ENCODE measurements at regions not wholly inside any gene's neighbourhood (a gene's known extent, or its start where the extent isn't known, plus 50 kb on each side); places are given as distances from the start of the nearest gene placed in this dataset.

DNA sequence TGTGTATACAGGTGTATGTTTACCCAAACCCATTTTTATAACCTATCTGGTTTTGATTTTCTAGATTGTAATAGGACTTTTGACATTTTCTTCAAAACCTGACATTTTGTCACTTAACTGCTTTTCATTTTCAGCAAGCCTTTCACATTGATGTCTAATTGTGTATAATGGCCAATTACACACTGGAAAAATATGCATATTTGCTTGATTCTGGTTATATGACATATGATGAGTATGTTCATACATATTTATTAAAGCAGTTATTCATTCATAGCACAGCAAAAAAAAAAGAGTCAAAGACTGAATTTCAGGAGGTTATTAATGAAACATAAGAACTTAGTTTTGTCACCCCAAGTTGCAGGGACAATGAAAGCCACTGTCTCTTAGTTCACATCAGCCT, 307.7 kb upstream of the TNP1 start:
- DNase-seq (no peak), ATAC-seq (no peak)
- Histone ChIP-seq H3K4me1 (peaks cover 19% of the 10 kb centered on the region), H3K36me3 (ENCODE audit: insufficient read depth in 1 of 2, low read depth in 1 of 2) (no peaks in the 10 kb centered on the region), H3K9me3 (no peaks in the 10 kb centered on the region), H3K4me3 (no peak overlapping the region), H3K27me3 (ENCODE audit: insufficient read depth in 3 of 3, low read length in 2 of 3) (no peaks in the 10 kb centered on the region), H3K27ac (no peak overlapping the region)
- TF ChIP-seq, protein P1, sequence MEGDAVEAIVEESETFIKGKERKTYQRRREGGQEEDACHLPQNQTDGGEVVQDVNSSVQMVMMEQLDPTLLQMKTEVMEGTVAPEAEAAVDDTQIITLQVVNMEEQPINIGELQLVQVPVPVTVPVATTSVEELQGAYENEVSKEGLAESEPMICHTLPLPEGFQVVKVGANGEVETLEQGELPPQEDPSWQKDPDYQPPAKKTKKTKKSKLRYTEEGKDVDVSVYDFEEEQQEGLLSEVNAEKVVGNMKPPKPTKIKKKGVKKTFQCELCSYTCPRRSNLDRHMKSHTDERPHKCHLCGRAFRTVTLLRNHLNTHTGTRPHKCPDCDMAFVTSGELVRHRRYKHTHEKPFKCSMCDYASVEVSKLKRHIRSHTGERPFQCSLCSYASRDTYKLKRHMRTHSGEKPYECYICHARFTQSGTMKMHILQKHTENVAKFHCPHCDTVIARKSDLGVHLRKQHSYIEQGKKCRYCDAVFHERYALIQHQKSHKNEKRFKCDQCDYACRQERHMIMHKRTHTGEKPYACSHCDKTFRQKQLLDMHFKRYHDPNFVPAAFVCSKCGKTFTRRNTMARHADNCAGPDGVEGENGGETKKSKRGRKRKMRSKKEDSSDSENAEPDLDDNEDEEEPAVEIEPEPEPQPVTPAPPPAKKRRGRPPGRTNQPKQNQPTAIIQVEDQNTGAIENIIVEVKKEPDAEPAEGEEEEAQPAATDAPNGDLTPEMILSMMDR (IDR thresholded peaks at IDR 0.05) = no peak
- intact Hi-C loops (cut with DNase I) = loop anchor here in 1 of 2 donors (5.0 to 10.0 kb wide), 4 partner anchors 163 to 547 kb away; no protein-coding TSS in a partner anchor

DNA sequence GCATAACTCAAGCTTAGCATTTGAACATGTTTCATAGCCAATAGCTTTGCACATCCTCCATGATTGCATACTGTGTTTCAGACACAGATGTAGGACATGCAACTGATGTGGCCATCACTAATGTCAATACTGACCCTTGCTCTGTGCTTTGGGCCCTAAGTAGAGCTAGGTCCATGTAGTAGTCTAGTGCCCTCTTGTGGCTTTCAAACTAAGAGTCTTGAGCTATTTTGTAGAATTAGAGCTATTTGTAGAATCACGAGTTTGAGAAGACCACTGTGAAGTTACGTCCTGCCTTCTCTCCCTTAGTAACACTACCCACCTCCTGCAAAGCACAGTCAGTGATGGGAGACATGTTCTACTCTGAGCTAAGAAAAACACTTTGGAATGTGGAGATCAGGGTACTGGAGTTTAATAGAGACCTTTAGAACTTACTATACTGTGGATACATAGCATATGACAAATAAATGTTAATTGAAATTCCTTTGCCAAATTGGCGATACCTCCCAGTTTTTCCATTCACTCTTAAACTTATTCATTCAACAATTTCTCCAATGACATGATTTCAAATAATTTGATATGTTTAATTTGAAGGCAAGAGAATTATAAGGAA, 306.5 kb upstream of the TNP1 start:
- ATAC-seq = peak; percentile 48 to 76 (median 69)
- WGBS, 3 donors = 51 to 79% (median 69%) methylated on average over 3 of the region's 3 CpGs
- no peaks in the 10 kb centered on the region for H3K9me3 ChIP-seq
- H3K4me1 ChIP-seq = peaks cover 19% of the 10 kb centered on the region
- H3K27me3 ChIP-seq (ENCODE audit: insufficient read depth in 3 of 3, low read length in 2 of 3) = no peaks in the 10 kb centered on the region
- H3K4me3 ChIP-seq = no peak overlapping the region
- H3K36me3 ChIP-seq (ENCODE audit: insufficient read depth in 1 of 2, low read depth in 1 of 2) = no peaks in the 10 kb centered on the region
- intact Hi-C loops (cut with DNase I) = loop anchor here in 1 of 2 donors (5.0 to 10.0 kb wide), 4 partner anchors 162 to 548 kb away; no protein-coding TSS in a partner anchor
- H3K27ac ChIP-seq = no peak overlapping the region
- no peak for DNase-seq
- TF ChIP-seq, protein P1 (IDR thresholded peaks at IDR 0.05) = peak; percentile 70

DNA sequence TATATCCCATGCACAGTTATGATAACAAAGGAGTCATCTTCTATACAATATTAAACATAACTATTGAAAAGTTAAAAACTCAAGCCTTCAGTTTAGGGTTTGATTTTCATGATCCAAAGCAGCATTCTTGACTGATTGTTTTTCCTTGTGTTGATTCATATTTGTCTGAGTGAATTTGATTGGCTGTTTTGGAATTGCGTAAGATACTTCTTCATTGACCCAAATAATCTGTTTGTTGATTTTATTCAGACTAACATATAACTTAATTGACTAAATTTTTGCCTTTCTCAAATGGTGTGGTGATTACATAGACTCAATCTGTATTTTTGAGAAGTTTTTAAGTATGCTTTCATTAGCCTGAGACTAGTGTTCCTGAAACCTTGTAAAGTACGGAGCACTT, 305.7 kb upstream of the TNP1 start:
- TF ChIP-seq, protein P1 (IDR thresholded peaks at IDR 0.05) = no peak
- no peak overlapping the region for H3K27ac ChIP-seq
- 69 to 95% (median 75%) methylated on average over 2 of the region's 2 CpGs for WGBS, 3 donors
- H3K4me3 ChIP-seq = no peak overlapping the region
- H3K4me1 ChIP-seq = peaks cover 19% of the 10 kb centered on the region
- ATAC-seq (no peak), DNase-seq (no peak)
- no peaks in the 10 kb centered on the region for H3K27me3 ChIP-seq (ENCODE audit: insufficient read depth in 3 of 3, low read length in 2 of 3)
- H3K36me3 ChIP-seq (ENCODE audit: insufficient read depth in 1 of 2, low read depth in 1 of 2) = no peaks in the 10 kb centered on the region
- H3K9me3 ChIP-seq = no peaks in the 10 kb centered on the region
- intact Hi-C loops (cut with DNase I) = loop anchor here (2.0 to 10.0 kb wide), 6 partner anchors 161 to 549 kb away; no protein-coding TSS in a partner anchor

DNA sequence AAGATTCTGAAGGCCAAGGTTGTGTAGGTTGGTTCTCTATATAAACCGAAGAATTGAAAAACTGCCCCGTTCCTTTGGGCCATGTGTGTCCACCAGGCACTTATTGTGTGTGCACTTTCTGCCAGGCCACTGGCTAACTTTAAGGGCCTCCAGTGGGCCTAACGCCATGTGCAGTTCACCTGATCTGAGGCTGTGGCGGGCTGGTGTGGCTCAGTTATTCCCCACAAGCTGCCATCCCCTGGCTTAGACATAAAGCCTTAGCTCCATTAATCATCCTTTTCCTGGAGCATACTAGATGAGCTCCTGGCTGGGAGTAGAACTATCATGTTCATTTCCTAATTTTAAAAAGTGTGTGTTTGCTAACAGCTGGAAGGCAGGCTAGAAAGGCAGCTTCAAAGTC, 304.1 kb upstream of the TNP1 start:
- 23 to 48% (median 28%) methylated on average over 4 of the region's 4 CpGs for WGBS, 3 donors
- intact Hi-C loops (cut with DNase I) = loop anchor here (2.0 to 10.0 kb wide), 6 partner anchors 159 to 551 kb away; no protein-coding TSS in a partner anchor
- TF ChIP-seq, protein P1 (IDR thresholded peaks at IDR 0.05) = no peak

More for the DNA sequence above, 304.1 kb upstream of the TNP1 start:
- Histone ChIP-seq H3K27ac (peak overlapping the region; percentile 71), H3K4me1 (peaks cover 19% of the 10 kb centered on the region), H3K27me3 (ENCODE audit: insufficient read depth in 3 of 3, low read length in 2 of 3) (no peaks in the 10 kb centered on the region), H3K4me3 (no peak overlapping the region), H3K36me3 (ENCODE audit: insufficient read depth in 1 of 2, low read depth in 1 of 2) (no peaks in the 10 kb centered on the region), H3K9me3 (no peaks in the 10 kb centered on the region)
- DNase-seq (peak; percentile 40 to 80), ATAC-seq (peak; percentile 84 to 99 (median 97))

Measured in psoas muscle (tissue), 7 donors.